ENCODE measurements at regions not wholly inside any gene's neighbourhood (a gene's known extent, or its start where the extent isn't known, plus 50 kb on each side); places are given as distances from the start of the nearest gene placed in this dataset.

GRCh38 chr6:14512246-14512645 is 394.7 kb downstream of the CD83 start:
- TF ChIP-seq CTCF (IDR thresholded peaks at IDR 0.05) (no peak), POLR2A (IDR thresholded peaks at IDR 0.05) (no peak)
